ENCODE measurements at regions not wholly inside any gene's neighbourhood (a gene's known extent, or its start where the extent isn't known, plus 50 kb on each side); places are given as distances from the start of the nearest gene placed in this dataset.

GRCh38 chr10:36066102-36066501 is 424.0 kb upstream of the FZD8 start:
- TF ChIP-seq, protein P1, sequence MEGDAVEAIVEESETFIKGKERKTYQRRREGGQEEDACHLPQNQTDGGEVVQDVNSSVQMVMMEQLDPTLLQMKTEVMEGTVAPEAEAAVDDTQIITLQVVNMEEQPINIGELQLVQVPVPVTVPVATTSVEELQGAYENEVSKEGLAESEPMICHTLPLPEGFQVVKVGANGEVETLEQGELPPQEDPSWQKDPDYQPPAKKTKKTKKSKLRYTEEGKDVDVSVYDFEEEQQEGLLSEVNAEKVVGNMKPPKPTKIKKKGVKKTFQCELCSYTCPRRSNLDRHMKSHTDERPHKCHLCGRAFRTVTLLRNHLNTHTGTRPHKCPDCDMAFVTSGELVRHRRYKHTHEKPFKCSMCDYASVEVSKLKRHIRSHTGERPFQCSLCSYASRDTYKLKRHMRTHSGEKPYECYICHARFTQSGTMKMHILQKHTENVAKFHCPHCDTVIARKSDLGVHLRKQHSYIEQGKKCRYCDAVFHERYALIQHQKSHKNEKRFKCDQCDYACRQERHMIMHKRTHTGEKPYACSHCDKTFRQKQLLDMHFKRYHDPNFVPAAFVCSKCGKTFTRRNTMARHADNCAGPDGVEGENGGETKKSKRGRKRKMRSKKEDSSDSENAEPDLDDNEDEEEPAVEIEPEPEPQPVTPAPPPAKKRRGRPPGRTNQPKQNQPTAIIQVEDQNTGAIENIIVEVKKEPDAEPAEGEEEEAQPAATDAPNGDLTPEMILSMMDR (conservative IDR thresholded peaks at IDR 0.05; ENCODE audit: low read depth, low read length) = no peak
- no peak overlapping the region for H3K4me3 ChIP-seq (ENCODE audit: low read depth, low read length)
- DNase-seq (ENCODE audit: low read depth) = no peak

DNA sequence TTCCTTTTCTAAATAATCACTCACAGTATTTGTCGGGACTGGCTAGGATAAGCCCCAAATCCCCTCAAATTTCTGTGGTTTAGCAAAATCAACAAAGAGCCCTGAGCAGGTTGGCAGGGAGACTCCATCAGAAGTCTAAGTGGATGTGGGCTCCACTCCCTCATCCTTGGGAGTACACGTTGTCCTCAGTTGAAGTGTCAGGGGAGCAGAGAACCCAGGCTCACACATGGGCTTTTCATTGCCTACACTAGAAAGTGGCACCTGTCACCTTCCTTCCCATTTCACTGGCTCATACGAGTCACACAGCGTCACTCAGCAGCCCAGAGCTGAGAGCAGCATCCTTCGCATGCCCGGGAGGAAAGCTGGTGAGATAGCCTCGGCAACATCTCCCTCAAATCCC is 421.3 kb upstream of the FZD8 start:
- TF ChIP-seq, protein P1 (conservative IDR thresholded peaks at IDR 0.05; ENCODE audit: low read depth, low read length) = no peak
- H3K4me3 ChIP-seq (ENCODE audit: low read depth, low read length) = no peak overlapping the region
- DNase-seq (ENCODE audit: low read depth) = no peak

- no peak overlapping the region for H3K4me3 ChIP-seq (ENCODE audit: low read depth, low read length)
- DNase-seq (ENCODE audit: low read depth) = no peak
- TF ChIP-seq, protein P1 (conservative IDR thresholded peaks at IDR 0.05; ENCODE audit: low read depth, low read length) = no peak
Observed at GRCh38 chr10:36057731-36058130, 415.6 kb upstream of the FZD8 start.

DNA sequence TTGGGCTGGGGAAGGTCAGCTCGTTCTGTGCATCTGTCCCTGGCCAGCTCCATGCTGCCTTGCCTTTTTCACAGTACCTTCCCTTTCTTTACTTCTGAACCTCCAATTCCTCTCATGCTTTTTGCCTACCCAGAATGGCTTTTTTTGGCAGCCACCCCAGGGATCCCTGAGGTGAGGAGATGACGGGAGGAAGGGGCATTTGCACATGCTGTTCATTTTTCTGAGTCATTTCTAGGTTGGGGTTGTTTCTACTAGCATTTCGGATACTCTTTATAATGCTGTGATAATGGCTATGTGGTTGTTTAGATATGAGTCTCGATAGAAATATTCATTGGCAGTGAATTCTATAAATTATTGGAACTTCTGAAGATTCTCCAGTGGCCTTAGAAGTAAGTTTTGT is 415.1 kb upstream of the FZD8 start:
- no peak overlapping the region for H3K4me3 ChIP-seq (ENCODE audit: low read depth, low read length)
- no peak for DNase-seq (ENCODE audit: low read depth)
- TF ChIP-seq, protein P1 (conservative IDR thresholded peaks at IDR 0.05; ENCODE audit: low read depth, low read length) = no peak

DNA sequence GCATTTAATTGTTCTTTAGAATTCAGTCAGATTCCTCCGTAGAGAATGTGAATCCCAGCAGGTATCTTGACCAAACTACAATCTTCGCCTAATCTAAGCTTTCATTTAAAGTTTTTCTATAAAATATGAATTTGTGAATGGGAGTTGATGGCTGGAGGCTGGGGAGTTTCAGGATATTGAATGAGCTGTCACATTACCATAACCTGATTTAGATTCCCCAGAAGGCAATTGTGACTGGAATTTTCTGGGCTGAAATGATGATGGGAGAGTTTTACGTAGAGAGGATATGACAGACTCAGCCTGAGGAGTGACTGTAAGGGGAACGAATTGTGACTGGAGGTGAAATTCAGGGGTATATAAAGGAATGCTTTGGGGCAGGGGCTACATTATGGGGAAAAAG is 411.7 kb upstream of the FZD8 start:
- H3K4me3 ChIP-seq (ENCODE audit: low read depth, low read length) = no peak overlapping the region
- TF ChIP-seq, protein P1 (conservative IDR thresholded peaks at IDR 0.05; ENCODE audit: low read depth, low read length) = no peak
- DNase-seq (ENCODE audit: low read depth) = no peak

DNA sequence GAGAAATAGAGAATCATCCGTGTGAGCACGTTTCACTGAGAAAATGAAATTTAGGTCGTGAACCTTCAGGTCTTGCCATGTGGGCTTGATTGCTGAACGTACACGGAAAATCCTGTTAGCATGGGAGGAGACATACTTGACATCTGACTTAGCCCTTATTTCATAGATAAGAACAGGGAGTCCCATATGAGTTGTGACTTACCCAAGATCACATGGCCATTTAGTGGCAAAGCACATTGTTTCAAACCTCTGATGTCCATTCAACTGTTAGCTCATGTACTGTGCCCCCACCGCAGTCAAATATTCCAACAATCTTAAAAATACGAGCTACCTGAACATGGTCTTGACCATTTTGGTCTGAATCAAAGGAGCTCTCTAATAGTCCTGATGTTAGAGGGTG is 411.2 kb upstream of the FZD8 start:
- H3K4me3 ChIP-seq (ENCODE audit: low read depth, low read length) = no peak overlapping the region
- TF ChIP-seq, protein P1 (conservative IDR thresholded peaks at IDR 0.05; ENCODE audit: low read depth, low read length) = no peak
- DNase-seq (ENCODE audit: low read depth) = no peak

DNA sequence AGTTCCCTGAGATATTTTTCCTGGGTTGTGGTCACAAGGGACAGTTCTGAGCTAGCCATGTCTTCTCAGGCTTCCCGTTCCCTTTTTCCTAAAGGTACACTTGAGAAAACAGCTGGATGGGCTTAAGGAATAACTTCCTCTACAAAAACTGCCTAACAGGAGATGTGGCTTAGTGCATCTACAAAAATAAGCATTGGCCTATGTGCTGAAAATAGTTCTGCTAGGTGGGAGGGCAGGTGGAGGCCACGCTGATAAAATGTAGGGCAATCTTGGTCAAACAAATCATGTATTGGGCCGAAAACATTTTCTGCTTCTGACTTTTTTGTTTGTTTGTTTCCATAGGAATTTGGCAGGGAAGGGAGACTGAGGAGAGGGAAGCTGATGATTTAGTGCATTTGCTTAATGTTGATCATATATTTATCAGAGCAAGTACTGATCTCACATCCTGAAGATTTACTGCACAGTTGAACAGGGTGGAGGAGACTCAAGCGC is 409.4 kb upstream of the FZD8 start:
- no peak overlapping the region for H3K4me3 ChIP-seq (ENCODE audit: low read depth, low read length)
- TF ChIP-seq, protein P1 (conservative IDR thresholded peaks at IDR 0.05; ENCODE audit: low read depth, low read length) = no peak
- DNase-seq (ENCODE audit: low read depth) = no peak
